Glomerular endothelial cell (primary cell): ENCODE measurements at regions not wholly inside any gene's neighbourhood (a gene's known extent, or its start where the extent isn't known, plus 50 kb on each side); places are given as distances from the start of the nearest gene placed in this dataset.

Source experiments
- DNase-seq: peaks from one replicate; pipeline ENCODE4 v3.0.0-alpha.2; 2011; ENCODE audit warnings: low read depth, low spot score; ENCODE audit errors: extremely low read depth

- DNase-seq: no peak
Measured at GRCh38 chr17:79506150-79506870, 104.5 kb downstream of the RBFOX3 start.

DNA sequence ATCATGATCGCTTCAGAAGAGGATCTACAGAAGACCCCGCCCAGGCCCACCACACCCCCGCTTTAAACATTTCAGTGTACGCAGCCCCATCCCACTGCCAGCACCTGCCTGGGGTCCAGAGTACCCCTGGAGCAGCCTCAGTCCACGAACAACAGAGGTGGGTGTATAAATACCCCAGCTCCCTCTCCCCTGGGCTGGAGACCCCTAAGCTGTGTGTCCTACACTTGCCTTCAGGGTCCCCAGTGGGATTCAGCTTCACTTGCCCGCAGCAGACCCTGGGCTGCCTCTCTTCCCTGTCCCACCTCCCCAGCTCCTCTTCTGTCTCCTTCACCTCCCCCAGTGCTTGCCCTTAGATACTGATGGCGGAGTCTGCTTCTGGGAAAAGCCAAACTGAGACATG, 105.7 kb downstream of the RBFOX3 start:
- DNase-seq: no peak

- DNase-seq: no peak
Measured at GRCh38 chr17:79504181-79504605, 106.7 kb downstream of the RBFOX3 start.

- DNase-seq: no peak
Measured at GRCh38 chr17:79503126-79503839, 107.6 kb downstream of the RBFOX3 start.

- no peak for DNase-seq
Measured at GRCh38 chr17:79501910-79502309, 108.9 kb downstream of the RBFOX3 start.

- no peak for DNase-seq
Measured at GRCh38 chr17:79500745-79501618, 109.9 kb downstream of the RBFOX3 start.

GRCh38 chr17:79498854-79499253, 112.0 kb downstream of the RBFOX3 start:
- no peak for DNase-seq

GRCh38 chr17:79497777-79498348, 113.0 kb downstream of the RBFOX3 start:
- DNase-seq: no peak

DNA sequence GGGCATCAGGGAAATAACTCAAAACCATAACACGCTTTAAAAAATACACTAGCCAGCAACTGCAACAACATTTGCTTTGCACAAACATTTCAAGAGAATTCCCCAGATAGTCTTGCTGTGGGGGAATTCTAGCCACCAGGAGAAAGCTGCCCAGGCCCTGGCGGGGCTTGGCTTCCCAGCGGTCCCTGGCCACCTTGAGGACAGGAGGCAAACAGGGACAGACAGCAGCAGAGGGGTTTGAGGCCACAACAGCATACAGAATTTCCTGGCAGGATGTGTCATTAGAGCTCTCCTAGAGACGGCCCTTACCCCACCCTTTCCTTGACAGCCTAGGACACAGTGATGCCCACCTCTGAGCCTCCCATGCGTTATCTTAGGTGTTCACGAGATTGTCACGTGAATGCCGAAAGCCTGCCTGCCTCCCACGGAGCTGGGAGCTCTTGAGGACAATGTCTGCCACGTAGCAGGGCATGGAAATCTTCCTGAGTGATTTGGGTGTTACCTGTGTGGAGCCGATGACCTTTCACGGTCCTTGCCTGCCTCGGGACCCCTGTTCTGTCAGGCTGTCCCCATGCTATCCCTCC, 114.3 kb downstream of the RBFOX3 start:
- DNase-seq: no peak

- DNase-seq: no peak
Measured at GRCh38 chr17:79495665-79496064, 115.2 kb downstream of the RBFOX3 start.

GRCh38 chr17:79491006-79491405, 119.8 kb downstream of the RBFOX3 start:
- no peak for DNase-seq

DNA sequence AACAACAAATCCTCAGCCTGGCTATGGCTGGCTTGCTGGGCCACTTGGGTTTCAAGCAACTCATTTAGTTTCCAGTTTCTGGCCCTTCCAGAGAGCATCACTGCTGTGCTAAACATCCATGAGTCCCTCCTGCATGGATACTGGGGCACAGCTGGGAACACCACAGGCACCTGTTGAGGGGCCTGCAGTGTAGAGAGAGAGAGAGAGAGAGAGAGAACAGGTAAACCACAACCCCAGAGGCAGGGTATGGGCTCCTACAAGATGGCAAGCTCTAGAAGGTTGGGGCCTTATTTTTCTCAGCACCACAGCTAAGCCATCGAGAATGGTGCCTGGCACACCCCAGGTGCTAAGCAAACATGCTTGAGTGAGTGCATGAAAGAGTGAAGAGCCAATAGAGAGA, 120.3 kb downstream of the RBFOX3 start:
- DNase-seq: no peak

- DNase-seq: no peak
Measured at GRCh38 chr17:79487149-79487548, 123.7 kb downstream of the RBFOX3 start.

GRCh38 chr17:79485991-79486390, 124.9 kb downstream of the RBFOX3 start:
- no peak for DNase-seq

- DNase-seq: no peak
Measured at GRCh38 chr17:79485419-79485985, 125.3 kb downstream of the RBFOX3 start.

GRCh38 chr17:79484600-79485418, 126.0 kb downstream of the RBFOX3 start:
- DNase-seq: no peak

DNA sequence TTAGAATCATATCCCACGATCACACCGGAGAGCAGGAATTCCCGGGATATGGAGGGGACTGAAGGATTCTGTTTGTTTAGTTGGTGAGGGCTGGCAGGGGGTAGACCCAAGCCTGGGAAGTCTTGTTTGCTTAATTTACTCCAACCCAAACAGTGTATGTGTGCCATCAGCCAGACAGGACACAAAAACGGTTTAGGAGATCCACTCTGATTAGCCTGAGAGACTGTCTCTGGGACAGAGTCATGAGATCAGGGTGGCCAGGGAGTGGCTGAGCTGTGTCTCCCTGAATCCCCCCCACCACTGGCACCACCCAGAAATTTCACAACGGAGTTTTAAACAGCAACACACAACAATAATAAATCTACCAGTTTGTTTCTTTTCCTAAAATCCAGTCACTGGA, 127.0 kb downstream of the RBFOX3 start:
- no peak for DNase-seq

GRCh38 chr17:79482727-79483521, 127.9 kb downstream of the RBFOX3 start:
- no peak for DNase-seq

- DNase-seq: no peak
Measured at GRCh38 chr17:79479876-79480275, 131.0 kb downstream of the RBFOX3 start.
